Left lung (tissue), 4 donors: ENCODE measurements at regions not wholly inside any gene's neighbourhood (a gene's known extent, or its start where the extent isn't known, plus 50 kb on each side); places are given as distances from the start of the nearest gene placed in this dataset.
A peak's percentile ranks its signal among the peaks of the same experiment; 100 is the strongest.

Source experiments
- ATAC-seq: fragments of 200-7000 bp; cut with Tn5 transposase; one replicate; pipeline ENCODE4 v1.9.1; 2020; ENCODE audit warnings: moderate library complexity
- DNase-seq, 4 donors: peaks; one replicate each; pipeline ENCODE4 v3.0.0-alpha.2; 2013 to 2020
- H3K27ac ChIP-seq, 2 donors: fragments of 200-600 bp; sonication (generic) in 1 of 2; one replicate each; pipeline versions ENCODE4 v1.5.0 to v1.8.0; 2020 to 2021
- H3K27me3 ChIP-seq, 2 donors: fragments of 200-600 bp; sonication (generic) in 1 of 2; one replicate each; pipeline versions ENCODE4 v1.5.0 to v1.8.0; 2020 to 2021
- H3K36me3 ChIP-seq, 2 donors: fragments of 200-600 bp; sonication (generic) in 1 of 2; one replicate each; pipeline versions ENCODE4 v1.5.0 to v1.8.0; 2020 to 2021
- H3K4me1 ChIP-seq, 2 donors: fragments of 200-600 bp; one replicate each; pipeline ENCODE4 v1.8.0; 2021
- H3K4me3 ChIP-seq, 2 donors: fragments of 200-600 bp; sonication (generic) in 1 of 2; one replicate each; pipeline versions ENCODE4 v1.5.0 to v1.8.0; 2020 to 2021; ENCODE audit warnings: mild to moderate bottlenecking in 1 of 2
- H3K9me3 ChIP-seq, 2 donors: fragments of 200-600 bp; sonication (generic) in 1 of 2; one replicate each; pipeline versions ENCODE4 v1.5.0 to v1.8.0; 2020 to 2021
- CTCF ChIP-seq, 2 donors: fragments of 200-600 bp; sonication (generic) in 1 of 2; IDR thresholded peaks; one replicate each; pipeline versions ENCODE4 v1.5.0 to v1.8.0; 2021; ENCODE audit warnings: antibody characterized with exemption in 2 of 2
- intact Hi-C, 2 donors: fragments of 100-400 bp; cut with DNase I; formaldehyde crosslinking; loops; one replicate each; pipeline versions ENCODE4 v1.11.2 to v1.14.2; 2022
- donor health status: DM: no; HTN: yes; CAD: no.
- donor health status: DM: no; HTN: no; CAD: no.

GRCh38 chr13:77480066-77480465 lies 55.4 kb upstream of the SCEL start:
- Histone ChIP-seq H3K36me3 (no peaks in the 10 kb centered on the region), H3K4me3 (no peak overlapping the region), H3K27ac (no peak overlapping the region), H3K27me3 (no peaks in the 10 kb centered on the region), H3K4me1 (peaks cover 0 to 5% of the 10 kb centered on the region in 2 donors), H3K9me3 (peaks cover 0 to 2% of the 10 kb centered on the region in 2 donors)
- intact Hi-C loops: no loop called here
- no peak for DNase-seq
- TF ChIP-seq CTCF (IDR thresholded peaks at IDR 0.05): no peak
- ATAC-seq: no peak

GRCh38 chr13:77479326-77479725 lies 56.2 kb upstream of the SCEL start:
- no peak overlapping the region for H3K4me3 ChIP-seq
- TF ChIP-seq CTCF (IDR thresholded peaks at IDR 0.05): no peak
- DNase-seq: no peak
- no peak overlapping the region for H3K27ac ChIP-seq
- ATAC-seq: no peak
- H3K27me3 ChIP-seq: no peaks in the 10 kb centered on the region
- H3K36me3 ChIP-seq: no peaks in the 10 kb centered on the region
- H3K4me1 ChIP-seq: peaks cover 0 to 5% of the 10 kb centered on the region in 2 donors
- intact Hi-C loops: loop anchor here in 1 of 2 donors (10.0 kb wide), 1 partner anchor 205 kb away; no protein-coding TSS in a partner anchor
- H3K9me3 ChIP-seq: peaks cover 0 to 5% of the 10 kb centered on the region in 2 donors

GRCh38 chr13:77477299-77477848 lies 58.1 kb upstream of the SCEL start:
- H3K4me1 ChIP-seq: peaks cover 0 to 5% of the 10 kb centered on the region in 2 donors
- DNase-seq: no peak
- intact Hi-C loops: loop anchor here in 1 of 2 donors (10.0 kb wide), 1 partner anchor 203 kb away; no protein-coding TSS in a partner anchor
- no peaks in the 10 kb centered on the region for H3K36me3 ChIP-seq
- H3K27me3 ChIP-seq: no peaks in the 10 kb centered on the region
- peaks cover 0 to 5% of the 10 kb centered on the region in 2 donors for H3K9me3 ChIP-seq
- H3K4me3 ChIP-seq: no peak overlapping the region
- no peak overlapping the region for H3K27ac ChIP-seq
- no peak for TF ChIP-seq CTCF (IDR thresholded peaks at IDR 0.05)
- ATAC-seq: peak; percentile 65

GRCh38 chr13:77476456-77476855 lies 59.0 kb upstream of the SCEL start:
- H3K9me3 ChIP-seq: peaks cover 0 to 5% of the 10 kb centered on the region in 2 donors
- DNase-seq (no peak), ATAC-seq (no peak)
- no peak overlapping the region for H3K27ac ChIP-seq
- intact Hi-C loops: loop anchor here in 1 of 2 donors (10.0 kb wide), 1 partner anchor 202 kb away; no protein-coding TSS in a partner anchor
- no peaks in the 10 kb centered on the region for H3K36me3 ChIP-seq
- no peak overlapping the region for H3K4me3 ChIP-seq
- H3K4me1 ChIP-seq: peaks cover 0 to 5% of the 10 kb centered on the region in 2 donors
- TF ChIP-seq CTCF (IDR thresholded peaks at IDR 0.05): no peak
- H3K27me3 ChIP-seq: no peaks in the 10 kb centered on the region

- H3K4me1 ChIP-seq: peaks cover 0 to 5% of the 10 kb centered on the region in 2 donors
- H3K27ac ChIP-seq: no peak overlapping the region
- intact Hi-C loops: loop anchor here in 1 of 2 donors (10.0 kb wide), 1 partner anchor 201 kb away; no protein-coding TSS in a partner anchor
- no peak for TF ChIP-seq CTCF (IDR thresholded peaks at IDR 0.05)
- no peak overlapping the region for H3K4me3 ChIP-seq
- H3K27me3 ChIP-seq: no peaks in the 10 kb centered on the region
- DNase-seq (peak in 1 of 4 donors; percentile 79), ATAC-seq (no peak)
- H3K9me3 ChIP-seq: peaks cover 0 to 5% of the 10 kb centered on the region in 2 donors
- H3K36me3 ChIP-seq: no peaks in the 10 kb centered on the region
These were observed 60.0 kb upstream of the SCEL start for GRCh38 chr13:77475345-77476084.
